AG08395 (cell line): ENCODE measurements at regions not wholly inside any gene's neighbourhood (a gene's known extent, or its start where the extent isn't known, plus 50 kb on each side); places are given as distances from the start of the nearest gene placed in this dataset.
"Not testable (repeated sequence)": the region's sequence is repeated elsewhere in the genome, so short reads cannot be mapped to it uniquely, and the experiment has no call there.

Experiments used
- DNase-seq: peaks from one replicate; pipeline ENCODE4 v3.0.0; 2012; ENCODE audit warnings: mixed read lengths, low spot score

DNA sequence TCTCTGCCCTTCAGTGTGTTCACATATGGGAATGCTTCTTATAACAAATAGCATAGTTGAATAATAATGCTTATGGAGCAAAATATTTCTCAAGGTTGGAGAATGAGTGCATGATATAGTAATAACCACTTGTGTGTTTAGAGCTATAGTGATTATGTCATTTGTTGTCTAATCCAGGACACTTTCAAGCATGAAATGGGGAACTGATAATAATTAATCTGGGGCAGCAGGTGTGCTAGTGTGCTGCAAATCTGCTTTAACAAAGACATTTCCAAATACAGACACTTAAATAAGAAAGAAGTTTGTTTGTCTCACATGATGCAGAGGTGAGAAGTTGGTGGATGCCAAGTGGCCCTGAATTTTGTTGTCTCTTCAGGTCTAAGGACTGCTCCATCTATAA lies 579.3 kb upstream of the GRM7 start:
- DNase-seq = no peak

DNA sequence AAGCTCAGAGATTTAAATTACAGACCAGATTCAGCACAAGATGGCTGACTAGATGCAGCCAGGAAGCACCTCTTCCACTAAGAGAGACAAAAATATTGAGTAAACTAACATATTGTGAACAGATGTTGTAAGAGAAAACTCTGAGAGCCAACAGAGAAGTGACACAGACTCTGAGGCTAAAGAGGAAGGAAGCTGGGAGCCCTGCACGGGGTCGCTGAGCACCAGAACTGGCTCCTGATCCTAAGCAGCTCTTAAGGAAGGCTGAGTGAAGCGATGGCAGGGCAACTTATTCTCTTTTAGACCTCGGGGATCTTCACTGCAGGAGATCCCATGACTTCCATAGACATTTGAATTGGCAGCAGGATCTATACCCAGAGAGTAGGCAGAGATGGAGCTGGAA lies 578.0 kb upstream of the GRM7 start:
- DNase-seq = no peak

GRCh38 chr3:6287088-6287875 lies 573.6 kb upstream of the GRM7 start:
- no peak for DNase-seq

GRCh38 chr3:6301626-6302025 lies 559.3 kb upstream of the GRM7 start:
- no peak for DNase-seq

DNA sequence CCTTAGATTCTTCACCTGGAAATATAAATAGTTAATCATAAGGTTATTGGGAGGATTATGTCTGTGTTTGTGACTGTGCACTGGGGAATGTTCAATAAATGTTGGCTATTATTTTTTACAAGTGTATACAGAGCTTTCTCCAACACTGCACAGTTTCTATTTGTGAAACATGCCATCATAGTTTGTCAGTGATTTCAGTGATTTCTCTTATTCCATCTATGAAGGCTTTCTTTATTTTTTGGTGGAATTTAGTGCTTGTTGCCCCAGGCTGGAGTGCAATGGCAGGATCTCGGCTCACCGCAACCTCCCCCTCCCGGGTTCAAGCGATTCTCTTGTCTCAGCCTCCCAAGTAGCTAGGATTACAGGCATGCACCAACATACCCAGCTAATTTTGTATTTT lies 545.0 kb upstream of the GRM7 start:
- no peak for DNase-seq

DNA sequence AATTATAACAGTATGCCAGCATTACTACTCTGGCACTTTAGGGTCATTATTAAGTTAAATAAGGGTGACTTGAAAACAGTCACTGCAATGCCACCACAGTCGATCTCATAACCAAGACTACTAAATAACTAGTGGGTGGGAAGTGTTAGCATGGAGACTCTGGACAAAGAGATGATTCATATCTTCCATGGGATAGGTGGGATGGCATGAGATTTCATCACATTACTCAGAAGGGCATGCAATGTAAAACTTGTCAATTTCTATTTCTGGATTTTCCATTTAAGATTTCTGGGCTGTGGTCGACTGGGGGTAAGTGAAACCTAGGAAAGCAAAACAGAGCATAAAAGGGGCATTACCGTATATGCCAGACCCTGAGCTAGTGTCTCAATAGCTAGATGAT lies 538.9 kb upstream of the GRM7 start:
- no peak for DNase-seq

- no peak for DNase-seq
These were observed 534.1 kb upstream of the GRM7 start for GRCh38 chr3:6326771-6327170.

DNA sequence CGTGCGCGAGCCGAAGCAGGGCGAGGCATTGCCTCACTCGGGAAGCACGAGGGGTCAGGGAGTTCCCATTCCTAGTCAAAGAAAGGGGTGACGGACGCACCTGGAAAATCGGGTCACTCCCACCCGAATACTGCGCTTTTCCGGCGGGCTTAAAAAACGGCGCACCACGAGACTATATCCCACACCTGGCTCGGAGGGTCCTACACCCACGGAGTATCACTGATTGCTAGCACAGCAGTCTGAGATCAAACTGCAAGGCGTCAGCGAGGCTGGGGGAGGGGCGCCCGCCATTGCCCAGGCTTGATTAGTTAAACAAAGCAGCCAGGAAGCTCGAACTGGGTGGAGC lies 520.0 kb upstream of the GRM7 start:
- not testable (repeated sequence) for DNase-seq

DNA sequence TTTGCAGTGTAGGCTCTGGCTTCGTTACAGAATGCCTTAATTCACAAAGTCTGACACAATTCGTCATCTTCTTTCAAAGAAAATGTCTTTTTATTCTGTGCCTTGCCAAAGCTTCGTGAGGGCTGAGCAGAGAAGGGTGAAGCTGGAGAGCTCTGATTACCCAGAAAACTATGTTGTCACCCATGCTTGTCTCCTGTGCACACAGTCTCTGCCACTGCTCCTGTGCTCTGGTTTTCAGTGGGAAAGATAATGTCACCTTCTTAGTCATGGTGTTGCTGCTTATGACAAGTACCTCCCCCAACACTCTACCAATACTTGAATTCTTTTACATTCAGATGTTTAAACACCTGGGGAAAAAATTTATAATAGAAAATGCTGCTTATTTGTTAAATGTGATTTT lies 509.2 kb upstream of the GRM7 start:
- DNase-seq = no peak

DNA sequence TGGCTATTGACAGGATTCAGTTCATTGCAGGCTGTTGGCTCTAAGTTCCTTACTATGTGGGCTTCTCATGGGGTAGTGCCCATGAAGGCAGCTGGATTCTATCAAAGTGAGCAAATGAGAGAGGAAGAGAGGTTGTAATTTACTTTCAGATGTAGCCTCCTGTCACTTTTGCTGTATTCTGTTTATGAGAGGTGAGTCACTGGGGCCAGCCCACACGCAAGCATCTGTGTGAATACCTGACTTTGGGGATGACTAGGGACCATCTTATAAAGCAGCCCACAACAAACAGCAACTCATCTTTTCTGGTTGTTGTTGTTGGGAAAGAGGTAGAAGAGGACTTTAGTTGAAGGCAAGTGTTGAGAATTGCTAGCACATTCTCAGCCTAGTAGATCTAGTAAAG lies 506.3 kb upstream of the GRM7 start:
- no peak for DNase-seq

- no peak for DNase-seq
These were observed 498.5 kb upstream of the GRM7 start for GRCh38 chr3:6362406-6362805.

DNA sequence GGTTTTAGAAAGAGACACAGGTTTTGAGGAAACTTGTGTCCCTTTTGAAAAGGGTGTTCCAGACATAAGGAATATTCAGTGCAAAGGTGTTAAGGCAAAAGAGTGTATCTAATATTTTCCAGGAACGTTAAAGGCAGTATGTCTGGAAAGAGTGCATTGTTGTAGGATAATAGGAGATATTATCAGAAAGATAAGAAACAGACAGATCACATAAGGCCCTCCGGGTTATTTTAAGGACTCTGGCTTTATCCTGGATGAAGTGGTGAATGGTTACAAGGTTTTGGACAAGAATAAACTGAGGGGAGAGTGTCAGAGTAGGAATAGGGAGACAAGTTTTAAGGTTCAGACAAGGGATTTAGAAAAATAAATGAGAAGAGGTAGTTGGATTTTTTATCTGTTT lies 493.7 kb upstream of the GRM7 start:
- DNase-seq = no peak

- no peak for DNase-seq
These were observed 468.8 kb upstream of the GRM7 start for GRCh38 chr3:6392123-6392522.

- DNase-seq = no peak
These were observed 466.0 kb upstream of the GRM7 start for GRCh38 chr3:6394944-6395343.

DNA sequence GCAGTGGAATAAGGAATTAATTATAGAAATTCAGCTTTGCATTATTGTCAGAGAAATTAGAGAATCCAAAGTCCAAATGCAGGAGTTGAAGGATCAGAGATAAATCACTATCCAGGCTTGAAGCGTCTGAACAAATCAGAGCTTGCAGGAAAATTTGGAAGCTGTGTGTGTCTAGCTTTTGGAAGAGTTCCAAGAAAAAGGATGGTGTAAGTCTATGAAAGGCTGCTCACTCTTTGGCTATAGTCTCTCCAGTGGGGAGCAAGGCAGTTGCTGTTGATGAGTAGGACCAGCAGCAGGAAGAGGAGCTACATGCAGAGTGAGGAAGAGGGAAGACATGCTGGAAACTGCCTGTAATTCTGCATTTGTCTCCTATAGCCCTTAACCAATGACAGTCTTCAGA lies 464.3 kb upstream of the GRM7 start:
- no peak for DNase-seq

- not testable (repeated sequence) for DNase-seq
These were observed 458.2 kb upstream of the GRM7 start for GRCh38 chr3:6402666-6403065.

GRCh38 chr3:6406923-6407322 lies 454.0 kb upstream of the GRM7 start:
- not testable (repeated sequence) for DNase-seq

- DNase-seq = no peak
These were observed 444.8 kb upstream of the GRM7 start for GRCh38 chr3:6416049-6416661.

DNA sequence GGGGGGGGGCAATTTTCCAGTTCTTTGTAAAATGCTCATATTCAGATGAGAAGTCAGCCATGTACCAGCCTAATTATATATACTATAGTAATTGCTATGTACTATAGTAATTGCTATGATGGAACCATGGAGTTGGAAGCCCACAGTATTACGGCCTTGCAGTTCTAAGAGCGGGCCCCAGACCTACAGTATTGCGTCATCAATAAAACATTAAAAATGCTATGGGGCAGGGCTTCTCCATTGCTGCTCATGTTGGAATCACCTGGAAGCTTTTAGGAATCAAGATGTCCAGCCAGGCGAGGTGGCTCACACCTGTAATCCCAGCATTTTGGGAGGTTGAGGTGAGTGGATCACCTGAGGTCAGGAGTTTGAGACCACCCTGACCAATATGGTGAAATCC lies 443.7 kb upstream of the GRM7 start:
- DNase-seq = no peak

DNA sequence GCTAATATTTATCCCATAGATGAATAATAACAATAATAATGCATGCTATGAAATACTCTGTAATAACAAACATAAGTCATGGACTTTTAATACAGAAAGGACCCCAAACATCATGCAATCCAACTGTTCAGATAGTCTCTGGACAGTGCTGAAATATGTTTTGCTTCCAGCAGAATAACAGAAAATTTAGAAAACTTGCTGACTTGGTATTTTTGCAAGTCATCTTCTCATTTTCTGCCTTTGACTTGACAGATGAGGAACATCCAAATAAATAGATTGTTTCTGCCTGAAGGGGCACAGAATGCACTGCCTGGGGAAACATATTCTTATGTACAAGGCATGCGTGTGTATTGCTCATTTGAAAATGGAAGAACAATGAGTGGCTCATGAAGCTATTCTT lies 442.4 kb upstream of the GRM7 start:
- no peak for DNase-seq

GRCh38 chr3:6421666-6422445 lies 439.1 kb upstream of the GRM7 start:
- DNase-seq = no peak

- DNase-seq = no peak
These were observed 435.6 kb upstream of the GRM7 start for GRCh38 chr3:6425289-6425820.

DNA sequence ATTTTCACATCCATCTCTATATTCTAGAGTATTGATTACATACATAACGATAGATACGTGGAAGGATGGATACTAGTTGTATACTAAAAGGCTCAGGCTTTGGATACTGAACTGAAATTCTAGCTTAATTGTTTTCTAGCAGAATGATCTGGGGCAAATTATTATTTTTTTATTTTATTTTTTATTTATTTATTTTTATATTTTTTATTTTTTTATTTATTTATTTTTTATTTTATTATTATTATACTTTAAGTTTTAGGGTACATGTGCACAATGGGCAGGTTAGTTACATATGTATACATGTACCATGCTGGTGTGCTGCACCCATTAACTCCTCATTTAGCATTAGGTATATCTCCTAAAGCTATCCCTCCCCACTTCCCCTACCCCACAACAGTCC lies 432.6 kb upstream of the GRM7 start:
- not testable (repeated sequence) for DNase-seq
